GM21723 (cell line): ENCODE measurements at regions not wholly inside any gene's neighbourhood (a gene's known extent, or its start where the extent isn't known, plus 50 kb on each side); places are given as distances from the start of the nearest gene placed in this dataset.

Experiments
- ATAC-seq: cut with Tn5 transposase; IDR thresholded peaks from one replicate; pipeline ENCODE4 v1.9.1; 2021; ENCODE audit warnings: mild to moderate bottlenecking, moderate library complexity; ENCODE audit not compliant: unreplicated experiment

DNA sequence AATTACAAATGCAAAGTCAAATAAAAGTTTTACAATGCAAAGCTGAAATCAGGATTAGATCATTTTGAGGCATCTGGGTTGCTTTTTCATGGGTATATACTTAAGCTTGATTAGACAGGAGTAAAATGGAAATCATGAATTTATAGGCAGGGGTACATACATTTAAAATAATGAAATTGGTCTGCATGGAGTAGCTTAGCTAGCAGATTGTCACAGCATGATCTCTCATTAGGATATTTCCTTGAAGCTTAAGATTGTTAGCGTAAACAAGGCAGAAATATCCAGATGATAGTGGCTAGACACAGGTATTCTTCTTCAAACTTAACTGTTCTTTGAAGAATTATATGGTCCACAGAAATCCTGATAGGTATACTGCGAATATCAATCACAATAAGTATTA is 1627.0 kb upstream of the PCDH20 start:
- ATAC-seq, result no peak

DNA sequence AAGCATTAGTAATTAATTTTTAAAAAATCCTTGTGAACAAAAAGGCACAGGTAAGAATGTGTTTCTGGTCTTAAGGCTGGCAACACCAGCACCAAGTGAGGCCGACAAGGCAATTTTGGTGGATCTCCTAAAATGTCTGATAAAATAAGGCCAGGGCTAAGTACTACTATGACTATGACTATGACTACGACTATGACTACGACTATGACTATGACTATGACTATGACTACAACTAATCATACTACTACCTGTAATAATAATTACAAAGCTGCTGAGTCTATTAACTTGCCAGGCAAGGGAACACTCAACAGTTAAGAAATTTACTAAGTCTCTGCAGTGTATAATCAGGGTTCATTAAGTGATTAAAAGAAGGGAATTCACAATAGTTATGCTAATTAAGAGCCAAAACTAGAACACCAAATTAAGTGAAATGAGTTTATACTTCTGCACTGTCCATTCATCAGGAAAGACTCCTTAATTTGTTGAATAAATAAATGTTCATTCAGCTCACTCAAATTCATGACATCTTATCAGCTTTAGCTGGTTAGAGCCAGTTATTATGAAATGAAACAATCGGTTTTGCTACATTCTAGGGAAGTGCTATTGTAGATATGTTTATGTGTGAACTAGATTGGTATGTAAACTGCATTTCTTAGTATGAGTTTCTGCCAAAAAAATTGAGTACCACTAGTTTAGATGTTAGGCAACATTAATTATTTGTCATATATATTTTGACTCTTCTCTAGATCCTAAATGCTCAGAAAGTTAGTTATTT is 1626.2 kb upstream of the PCDH20 start:
- no peak for ATAC-seq

DNA sequence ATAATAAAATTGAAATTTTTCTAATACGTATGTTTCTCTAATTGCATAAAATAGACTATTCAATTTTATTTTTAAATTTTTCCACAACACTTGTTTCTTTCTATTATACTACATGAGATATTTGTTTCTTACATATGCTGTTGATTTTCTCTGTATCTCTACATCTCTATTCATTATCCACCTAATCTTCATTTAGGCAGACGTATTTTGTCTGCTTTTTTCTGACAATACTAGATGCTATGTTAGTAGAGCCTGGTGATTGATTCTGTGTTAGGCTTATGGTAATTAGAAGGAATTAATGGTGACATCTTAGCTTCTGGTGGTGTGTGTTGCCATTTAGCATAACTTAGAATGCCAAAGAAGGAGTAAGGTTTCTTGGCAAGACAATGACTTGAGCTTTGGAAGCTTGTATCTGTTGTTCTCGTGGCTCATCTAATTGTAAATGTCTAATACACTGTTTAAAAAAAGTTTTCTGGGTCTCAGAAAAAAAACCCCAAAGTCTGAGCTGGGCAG is 1610.7 kb upstream of the PCDH20 start:
- ATAC-seq, result no peak

DNA sequence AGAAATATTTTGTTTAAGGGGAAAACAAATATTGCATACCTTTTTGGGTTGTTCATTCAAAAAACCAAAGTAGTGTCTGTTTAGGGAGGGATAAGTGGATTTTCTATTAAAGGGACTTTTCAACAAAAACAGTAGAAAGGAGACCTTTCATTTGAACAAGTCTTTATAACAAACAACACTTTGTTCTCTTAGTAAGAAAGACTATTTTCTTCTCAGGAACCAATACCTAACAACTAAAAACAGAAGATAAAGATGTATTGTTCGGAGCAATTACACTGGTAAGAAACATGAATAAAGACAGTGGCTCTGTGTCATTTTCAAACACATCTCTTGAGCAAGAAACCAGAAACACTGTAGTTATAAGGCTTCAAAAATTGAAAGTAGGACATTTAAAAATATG is 1610.1 kb upstream of the PCDH20 start:
- ATAC-seq, result no peak

DNA sequence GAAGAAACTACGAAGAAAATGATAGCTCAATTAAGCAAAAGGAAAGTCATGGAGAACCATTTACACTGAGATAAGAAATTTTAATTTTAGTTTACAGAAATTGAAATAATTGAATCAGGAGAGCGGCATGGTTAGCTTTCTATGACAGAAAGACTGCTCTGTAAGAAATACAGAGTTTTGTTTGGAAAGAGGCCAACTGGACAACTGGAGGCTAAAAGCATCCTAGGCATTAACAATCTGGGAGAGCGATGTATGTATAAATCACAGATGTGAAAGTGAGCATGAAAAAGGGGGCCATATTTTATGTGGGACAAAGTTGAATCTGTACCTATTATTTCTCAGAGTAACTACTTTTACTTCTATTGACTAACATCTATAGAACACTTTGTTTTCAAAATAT is 1608.8 kb upstream of the PCDH20 start:
- ATAC-seq, result no peak

DNA sequence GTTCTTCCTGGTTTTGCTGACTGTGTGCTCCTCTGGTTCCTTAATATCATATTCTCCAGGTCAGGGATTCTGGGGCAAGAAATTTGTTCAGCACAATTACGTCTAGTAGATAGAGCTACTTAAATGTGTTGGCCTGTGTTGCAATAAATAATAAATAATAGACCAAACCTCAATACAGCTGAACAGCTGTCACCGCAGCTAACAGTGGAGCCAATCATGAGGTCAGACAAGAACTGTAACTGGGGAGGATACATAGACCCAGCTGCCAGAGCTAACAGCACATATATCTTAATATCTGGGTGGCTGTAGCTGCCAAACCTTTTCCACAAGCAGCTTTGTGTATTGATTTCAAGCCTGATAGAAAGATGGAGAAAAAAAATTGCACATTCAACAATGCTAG is 1596.3 kb upstream of the PCDH20 start:
- no peak for ATAC-seq

DNA sequence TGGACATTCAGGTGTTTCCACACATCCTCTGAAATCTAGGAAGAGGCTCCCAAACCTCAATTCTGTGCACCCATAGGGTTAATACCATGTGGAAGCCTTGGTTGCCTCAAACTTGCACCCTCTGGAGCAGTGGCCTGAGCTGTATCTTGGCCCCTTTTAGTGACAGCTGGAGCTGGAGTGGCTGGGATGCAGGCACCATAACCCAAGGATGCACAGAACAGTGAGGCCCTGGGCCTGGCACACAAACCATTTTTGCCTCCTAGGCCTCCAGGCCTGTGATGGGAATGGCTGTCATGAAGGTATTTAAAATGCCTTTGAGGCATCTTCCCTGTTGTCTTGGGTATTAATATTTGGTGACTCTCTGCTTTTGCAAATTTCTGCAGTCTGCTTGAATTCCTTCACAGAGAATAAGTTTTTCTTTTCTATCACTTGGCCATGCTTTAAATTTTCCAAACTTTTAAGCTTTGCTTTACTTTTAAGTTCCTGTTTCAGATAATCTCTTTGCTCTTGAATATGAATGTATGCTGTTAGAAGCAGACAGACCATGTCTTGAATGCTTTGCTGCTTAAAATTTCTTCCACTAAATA is 1594.5 kb upstream of the PCDH20 start:
- no peak for ATAC-seq

DNA sequence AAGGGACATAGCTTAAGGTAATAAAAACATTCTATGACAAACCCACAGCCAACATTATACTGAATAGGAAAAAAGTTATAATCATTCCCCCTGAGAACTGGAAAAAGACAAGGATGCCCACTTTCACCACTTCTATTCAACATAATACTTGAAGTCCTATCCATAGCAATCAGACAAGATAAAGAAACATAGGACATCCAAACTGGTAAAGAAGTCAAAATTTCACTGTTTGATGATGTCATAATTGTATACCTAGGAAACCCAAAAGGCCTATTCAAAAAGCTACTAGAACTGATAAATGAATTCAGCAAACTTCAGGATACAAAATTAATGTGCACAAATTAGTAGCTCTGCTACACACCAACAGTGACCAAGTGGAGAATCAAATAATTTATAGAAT is 1590.0 kb upstream of the PCDH20 start:
- ATAC-seq, result no peak

DNA sequence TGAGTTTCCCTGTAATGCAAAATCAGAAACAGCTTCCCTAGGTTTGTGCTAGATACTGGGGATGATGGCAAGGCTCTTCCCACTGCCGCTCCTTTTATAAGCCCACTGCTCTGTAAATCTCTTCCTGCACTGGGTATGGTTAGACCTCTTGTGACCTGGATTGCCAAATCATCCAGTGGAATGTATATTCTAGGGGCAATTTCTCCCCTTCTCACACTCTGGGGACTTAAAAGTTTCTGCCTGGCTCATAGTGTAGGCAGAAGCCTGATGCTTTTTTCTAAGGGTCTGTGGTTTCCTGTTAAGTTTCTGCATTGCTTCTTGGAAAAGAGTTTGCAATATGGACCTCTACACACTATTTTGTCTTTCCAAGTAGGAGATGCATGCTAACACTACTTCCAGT is 1582.0 kb upstream of the PCDH20 start:
- no peak for ATAC-seq

DNA sequence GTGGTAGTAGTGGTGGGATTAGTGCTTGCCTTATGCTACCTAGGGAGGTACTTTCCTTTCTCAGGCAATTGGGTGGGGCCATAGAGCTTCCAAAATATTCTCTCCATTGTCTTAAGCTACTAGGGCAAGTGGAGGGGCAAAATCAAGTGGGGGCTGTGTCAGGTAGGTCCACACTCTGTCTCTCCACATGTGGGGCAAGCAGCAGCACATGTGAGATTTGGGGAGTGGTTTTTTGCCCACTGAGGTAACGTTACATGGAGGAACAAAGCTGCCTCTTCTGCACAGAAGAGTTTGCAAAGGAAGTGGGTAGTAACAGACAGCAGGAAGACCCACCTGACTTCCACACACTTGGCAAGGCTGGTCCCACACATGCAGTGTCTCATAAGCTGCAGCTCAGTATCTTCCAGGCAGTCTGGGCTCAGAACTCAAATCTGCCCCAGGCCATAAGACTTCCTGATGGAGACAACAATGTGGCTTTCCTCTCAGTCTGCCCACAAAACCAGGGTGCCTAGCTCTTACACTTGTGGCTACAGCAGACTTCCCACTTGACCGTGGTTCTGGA is 1581.5 kb upstream of the PCDH20 start:
- no peak for ATAC-seq

DNA sequence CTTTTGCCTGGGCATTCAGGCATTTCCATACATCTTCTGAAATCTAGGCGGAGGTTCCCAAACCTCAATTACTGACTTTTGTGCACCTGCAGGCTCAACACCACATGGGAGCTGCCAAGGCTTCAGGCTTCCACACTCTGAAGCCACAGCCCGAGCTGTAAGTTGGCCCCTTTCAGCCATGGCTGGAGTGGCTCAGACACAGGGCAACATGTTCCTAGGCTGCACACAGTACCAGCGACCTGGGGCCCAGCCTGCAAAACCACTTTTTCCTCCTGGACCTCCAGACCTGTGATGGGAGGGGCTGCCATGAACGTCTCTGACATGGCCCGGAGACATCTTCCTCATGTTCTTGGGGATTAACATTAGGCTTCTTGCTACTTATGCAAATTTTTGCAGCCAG is 1558.2 kb upstream of the PCDH20 start:
- no peak for ATAC-seq

DNA sequence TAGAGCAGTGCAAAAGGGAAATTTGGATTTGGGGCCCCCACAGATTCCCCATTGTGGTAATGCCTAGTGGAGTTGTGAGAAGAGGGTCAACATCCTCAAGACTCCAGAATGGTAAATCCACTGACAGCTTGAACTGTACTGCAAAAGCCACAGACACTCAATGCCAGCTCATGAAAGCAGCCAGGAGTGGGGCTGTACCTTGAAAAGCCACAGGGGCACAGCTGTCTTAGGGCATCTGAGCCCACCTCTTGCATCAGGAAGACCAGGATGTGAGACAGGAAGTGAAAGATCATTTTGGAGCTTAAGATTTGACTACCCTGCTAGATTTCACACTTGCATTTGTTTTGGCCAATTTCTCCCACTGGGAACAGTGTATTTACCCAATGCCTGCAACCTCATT is 1548.9 kb upstream of the PCDH20 start:
- no peak for ATAC-seq

DNA sequence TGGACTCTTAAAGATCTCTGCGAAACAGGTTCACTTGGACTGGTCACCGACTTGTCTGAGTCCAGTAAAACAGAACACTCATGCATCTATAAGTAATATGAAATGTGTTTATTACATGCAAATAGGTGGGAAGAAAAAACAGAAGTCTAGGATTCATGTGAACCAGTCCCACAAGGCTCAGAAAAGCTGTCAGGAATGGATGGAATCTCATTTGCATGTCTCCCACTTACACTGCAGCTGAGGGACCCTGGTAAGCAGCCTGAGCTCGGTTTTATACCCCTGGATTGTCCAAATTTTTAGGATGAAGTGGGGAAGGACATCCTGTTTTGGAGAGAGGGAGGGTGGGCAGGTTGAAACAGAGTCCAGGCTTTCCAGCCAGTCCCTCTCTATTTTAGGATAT is 1545.1 kb upstream of the PCDH20 start:
- no peak for ATAC-seq

DNA sequence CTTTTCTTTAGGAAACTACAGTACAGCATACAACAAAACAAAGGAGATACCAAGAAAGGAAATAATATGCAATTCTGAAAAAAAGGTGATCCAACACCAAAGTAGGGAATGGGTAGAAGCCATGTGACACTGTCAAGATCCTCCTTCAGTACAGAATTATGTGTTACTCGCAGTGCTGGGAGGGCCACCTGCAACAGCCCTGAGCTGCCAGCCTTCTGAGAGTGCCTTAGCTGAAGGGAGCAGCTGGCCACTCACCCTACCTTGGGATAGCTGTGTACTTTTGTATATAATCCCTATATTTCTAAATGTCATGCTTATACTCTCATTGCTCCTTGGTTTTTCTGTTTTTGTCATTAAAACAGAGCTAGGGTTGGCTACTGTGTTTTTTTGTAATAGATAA is 1518.2 kb upstream of the PCDH20 start:
- no peak for ATAC-seq

DNA sequence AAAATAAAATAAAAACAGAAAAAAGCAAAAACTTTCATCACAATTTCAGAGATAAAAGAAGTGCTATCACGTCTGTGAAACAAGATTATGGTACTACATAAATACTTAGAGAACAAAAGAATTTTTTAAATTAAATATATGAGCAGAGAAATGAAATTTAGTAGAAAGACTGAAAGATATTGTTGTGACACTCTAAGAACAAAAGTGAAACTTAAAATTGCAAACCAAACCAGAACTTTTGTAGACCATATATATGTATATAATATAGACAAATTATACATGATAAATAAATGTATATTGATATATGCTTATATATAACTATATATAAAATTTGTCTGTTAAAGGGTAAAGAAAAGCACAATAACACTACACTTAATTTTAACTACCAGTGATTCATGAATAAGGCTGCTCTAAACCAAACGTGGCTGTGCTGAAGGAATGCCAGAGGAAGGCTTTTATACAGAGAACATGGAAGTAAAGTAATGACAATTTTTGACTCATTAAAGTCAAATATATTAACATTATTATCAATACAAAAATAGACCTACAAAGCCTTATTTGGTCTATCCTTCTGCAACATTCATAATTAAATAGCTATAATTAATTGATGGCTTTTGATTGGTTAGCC is 1516.7 kb upstream of the PCDH20 start:
- ATAC-seq, result no peak

DNA sequence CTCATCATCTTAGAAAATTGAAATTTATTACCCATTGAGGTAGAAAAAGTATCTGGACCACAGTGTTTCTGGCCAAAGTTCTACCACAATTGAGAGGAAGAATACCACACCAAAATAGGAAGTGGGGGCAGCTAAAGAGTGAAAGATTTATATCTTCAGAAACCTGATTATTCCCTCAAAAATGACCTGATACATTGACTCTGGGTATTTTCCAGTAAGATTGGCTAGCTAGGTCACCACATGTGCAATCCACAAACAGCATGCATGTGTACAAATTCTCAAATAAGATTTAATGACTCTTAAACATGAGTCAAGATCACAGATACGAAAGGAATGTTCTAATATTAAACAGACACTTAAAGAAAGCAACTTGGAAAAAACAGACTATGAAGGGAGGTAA is 1516.2 kb upstream of the PCDH20 start:
- ATAC-seq, result no peak

DNA sequence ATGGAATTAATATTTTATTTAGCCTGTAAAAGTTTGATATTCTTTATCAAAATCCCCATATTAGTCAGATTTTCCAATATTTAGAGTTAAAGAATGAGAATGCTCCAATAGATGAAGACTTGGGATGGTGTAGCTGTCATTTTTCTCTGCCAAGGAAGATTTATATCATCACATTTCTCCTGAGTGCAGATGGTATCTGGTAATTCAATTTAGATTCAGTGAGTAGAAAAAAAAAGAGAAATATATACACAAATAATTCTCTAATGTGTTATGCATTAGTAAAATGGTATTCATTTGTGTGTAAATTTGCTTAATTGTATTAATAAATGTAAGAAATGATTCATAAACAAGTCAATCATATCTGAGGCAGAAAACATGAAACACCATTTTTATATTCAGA is 1508.7 kb upstream of the PCDH20 start:
- no peak for ATAC-seq

DNA sequence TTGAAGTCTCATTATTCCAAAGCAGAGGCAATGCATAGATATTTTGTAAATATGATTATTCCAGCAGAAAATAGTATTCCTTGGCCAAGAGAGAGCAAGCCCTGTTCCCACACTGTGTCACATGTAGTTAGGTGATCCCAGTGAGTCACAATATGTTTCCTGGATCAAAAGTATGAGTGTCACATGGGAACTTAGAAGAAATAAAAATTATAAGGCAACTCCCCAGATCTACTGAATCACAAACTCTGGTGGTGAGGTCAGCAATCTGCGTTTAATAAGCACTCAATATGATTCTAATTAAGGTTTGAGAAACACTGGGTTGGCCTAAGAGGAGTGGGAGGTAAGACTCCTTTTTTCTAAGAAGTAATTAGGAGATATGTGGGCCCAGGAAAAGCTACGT is 1504.5 kb upstream of the PCDH20 start:
- no peak for ATAC-seq

DNA sequence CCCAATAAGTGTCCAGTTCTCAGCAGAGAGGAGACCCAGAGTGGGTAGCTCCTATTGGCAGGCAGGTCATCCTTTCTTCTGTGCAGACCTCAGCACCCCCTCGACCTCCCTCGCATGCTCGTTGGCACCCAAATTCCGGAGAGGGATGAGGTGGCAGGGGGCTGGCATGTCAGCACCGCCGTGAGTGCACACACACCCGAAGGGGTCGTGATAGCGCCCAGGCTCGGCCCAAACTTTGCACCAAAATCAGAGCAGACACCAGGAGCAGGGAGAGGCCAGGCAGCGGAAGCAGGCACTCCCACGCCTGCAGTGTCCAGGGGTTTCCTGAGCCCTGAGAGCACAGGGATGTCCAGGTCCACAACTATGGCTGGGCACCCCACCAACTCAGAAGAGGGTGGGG is 1503.8 kb upstream of the PCDH20 start:
- no peak for ATAC-seq

DNA sequence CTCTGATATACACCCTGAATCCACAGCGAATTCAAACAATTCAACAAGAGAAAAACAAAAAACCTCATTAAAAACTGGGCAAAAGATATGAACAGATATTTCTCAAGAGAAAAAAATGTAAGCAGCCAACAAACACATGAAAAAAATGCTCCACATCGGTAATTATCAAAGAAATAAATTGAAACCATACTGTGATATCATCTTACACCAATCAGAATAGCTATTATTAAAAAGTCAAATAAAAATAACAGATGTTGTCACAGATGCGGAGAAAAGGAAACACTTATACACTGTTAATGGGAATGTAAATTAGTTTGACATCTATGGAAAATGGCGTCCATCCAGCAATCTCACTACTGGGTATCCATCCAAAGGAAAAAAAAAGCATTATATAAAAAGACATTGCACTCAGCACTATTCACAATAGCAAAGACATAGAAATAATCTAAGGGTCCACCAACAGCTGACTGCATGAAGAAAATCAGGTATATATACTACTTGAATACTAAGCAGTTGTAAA is 1495.0 kb upstream of the PCDH20 start:
- no peak for ATAC-seq

DNA sequence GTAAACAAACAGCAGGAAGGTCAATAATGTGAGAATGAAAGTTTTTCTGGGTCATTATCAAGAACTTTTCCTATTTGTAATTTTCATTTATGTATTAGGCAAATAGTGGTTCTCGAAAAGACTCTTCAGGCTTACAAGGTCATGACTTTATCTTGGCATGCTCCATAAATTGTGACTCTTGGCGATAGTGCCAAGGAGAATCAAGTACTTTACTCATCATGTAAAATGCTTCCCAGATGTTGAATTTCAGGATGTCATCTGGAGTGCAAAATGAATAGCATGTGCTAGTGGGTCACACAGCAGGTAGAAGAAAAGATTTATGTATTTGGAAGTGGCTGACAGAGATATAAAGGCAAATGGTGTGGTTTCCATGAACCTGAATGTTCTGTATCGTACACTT is 1492.7 kb upstream of the PCDH20 start:
- no peak for ATAC-seq

DNA sequence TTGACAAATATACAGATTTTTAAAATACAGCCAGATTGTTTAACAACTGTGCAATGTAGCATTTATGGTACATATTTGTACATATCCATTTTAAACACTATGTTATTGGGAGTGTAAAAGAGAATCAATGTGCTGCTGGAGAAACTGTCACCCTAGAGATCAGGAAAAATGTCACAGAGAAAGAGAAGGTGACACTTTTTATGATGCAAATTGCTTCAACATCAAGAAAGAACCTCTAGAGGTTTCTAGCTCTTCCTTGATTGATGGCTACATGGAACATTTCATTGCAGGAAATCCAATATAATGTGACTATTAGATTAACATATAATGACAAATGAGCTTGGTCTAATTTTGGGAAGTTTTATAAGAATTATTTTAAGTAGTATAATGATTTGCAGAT is 1491.2 kb upstream of the PCDH20 start:
- ATAC-seq, result no peak
